Right cardiac atrium (tissue), 5 donors: ENCODE measurements at regions not wholly inside any gene's neighbourhood (a gene's known extent, or its start where the extent isn't known, plus 50 kb on each side); places are given as distances from the start of the nearest gene placed in this dataset.

ENCODE experiments used
- ATAC-seq, 2 donors: fragments of 200-7000 bp; cut with Tn5 transposase; one replicate each; pipeline versions ENCODE4 v1.8.0 to v1.9.1; 2020; ENCODE audit warnings: moderate library complexity in 2 of 2, mild to moderate bottlenecking in 1 of 2
- DNase-seq, 3 donors: peaks; one replicate each; pipeline ENCODE4 v3.0.0-alpha.2; 2020
- H3K27ac ChIP-seq: one replicate; pipeline ENCODE4 v1.5.1; 2013; ENCODE audit warnings: mild to moderate bottlenecking, low read length, control low read depth, moderate library complexity
- H3K27me3 ChIP-seq: one replicate; pipeline ENCODE4 v1.6.1; 2013; ENCODE audit not compliant: control insufficient read depth, insufficient read depth
- H3K4me1 ChIP-seq: one replicate; pipeline ENCODE4 v1.6.1; 2013; ENCODE audit warnings: low read length; ENCODE audit not compliant: control insufficient read depth, insufficient read depth
- H3K4me3 ChIP-seq: one replicate; pipeline ENCODE4 v1.5.1; 2013; ENCODE audit warnings: low read length, control low read depth
- H3K9me3 ChIP-seq: one replicate; pipeline ENCODE4 v1.6.1; 2013; ENCODE audit warnings: low read length; ENCODE audit not compliant: control insufficient read depth
- WGBS: extraction: QIAGEN DNeasy Blood & Tissue Kit; methylation state at CpG from one replicate; pipeline ENCODE4 v1.1.7; 2013; 5-methylcytosine and 5-hydroxymethylcytosine counted together
- intact Hi-C, 4 donors: fragments of 100-400 bp; cut with DNase I; formaldehyde crosslinking; loops; one replicate each; pipeline versions ENCODE4 v1.11.0 to v1.14.0; 2022 to 2023
- donor health status: healthy with polysubstance abuse.
- donor health status: DM: no; HTN: yes; CAD: no.
- donor health status: DM: no; HTN: no; CAD: no.
- donor health status: DM: no; HTN: yes; CAD: no; lungs with severe emphysema.
- donor health status: DM: yes; HTN: yes; CAD: no.

DNA sequence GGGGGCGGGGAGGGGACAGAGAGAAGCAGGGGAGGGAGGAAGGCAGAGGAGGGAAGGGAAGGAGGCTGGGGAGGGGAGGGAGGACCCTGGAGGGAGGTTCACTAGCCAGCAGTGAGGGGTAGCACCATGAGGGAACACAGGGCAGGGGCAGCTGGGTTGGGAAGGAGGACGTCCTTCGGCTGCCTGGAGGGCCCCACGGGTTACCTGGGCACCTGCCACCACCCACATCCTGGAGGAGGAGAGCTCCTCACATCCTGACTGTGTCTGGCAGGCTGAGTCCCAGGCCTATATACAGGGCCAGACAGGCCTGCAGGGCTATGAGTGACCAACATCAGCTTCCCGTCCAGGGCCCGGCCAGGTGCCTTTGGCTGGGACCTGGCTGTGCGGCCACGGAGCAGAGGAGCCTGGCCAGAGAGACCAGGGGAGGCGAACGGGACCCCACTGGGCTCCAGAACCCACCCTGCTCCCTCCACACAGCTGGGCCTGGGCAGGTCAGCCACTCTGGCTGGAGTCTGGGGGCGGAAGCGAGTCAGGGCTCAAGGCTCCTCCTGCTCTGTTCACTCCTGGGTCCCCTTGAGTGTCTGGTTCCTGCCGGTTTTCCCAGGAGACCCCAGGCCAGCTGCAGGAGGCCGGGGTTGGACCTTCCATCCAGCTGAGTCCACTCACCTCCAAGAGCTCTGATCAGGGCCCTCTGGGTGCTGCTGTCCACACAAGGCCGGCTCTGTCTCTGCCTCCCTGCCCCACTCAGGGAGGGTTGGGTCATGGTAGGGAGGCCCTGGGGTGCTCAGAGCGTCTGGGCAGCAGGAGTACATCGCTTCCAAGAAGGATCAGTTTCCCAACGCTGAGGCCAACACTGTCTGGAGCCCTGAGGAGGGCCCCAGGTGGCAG is 677.7 kb downstream of the BRD1 start:
- Histone ChIP-seq H3K4me3 (no peak overlapping the region), H3K9me3 (no peaks in the 10 kb centered on the region), H3K4me1 (no peaks in the 10 kb centered on the region), H3K27me3 (no peaks in the 10 kb centered on the region), H3K27ac (no peak overlapping the region)
- no peak for DNase-seq
- intact Hi-C loops: loop anchor here in 1 of 4 donors (10.0 kb wide), 1 partner anchor 65 kb away; no protein-coding TSS in a partner anchor
- no peak for ATAC-seq
- 71% methylated on average over 18 of the region's 18 CpGs for WGBS

DNA sequence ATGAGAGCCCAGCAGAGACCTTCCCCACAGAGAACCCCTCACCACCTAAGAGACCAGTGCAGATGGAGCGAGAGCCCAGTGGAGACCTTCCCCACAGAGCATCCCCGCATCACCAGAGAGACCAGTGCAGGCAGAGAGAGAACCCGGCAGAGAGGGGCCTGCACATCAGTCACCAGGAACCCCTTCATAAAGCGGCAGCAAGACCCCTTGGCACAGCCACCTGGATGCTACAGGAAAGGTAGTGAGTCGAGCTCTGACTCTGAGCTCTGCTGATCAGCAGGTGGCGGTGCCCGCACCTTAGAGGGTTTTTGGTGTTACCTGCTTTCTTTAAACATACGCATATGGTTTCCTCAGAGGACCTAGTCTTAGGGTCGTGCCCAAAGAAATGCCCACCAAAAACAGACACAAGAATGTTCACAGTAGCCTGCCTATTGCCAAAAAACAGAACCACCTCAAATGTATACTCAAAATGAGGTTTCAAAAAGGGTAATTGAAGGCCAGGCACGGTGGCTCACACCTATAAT is 678.7 kb downstream of the BRD1 start:
- WGBS: 69% methylated on average over 10 of the region's 10 CpGs
- Histone ChIP-seq H3K4me1 (no peaks in the 10 kb centered on the region), H3K9me3 (no peaks in the 10 kb centered on the region), H3K27me3 (no peaks in the 10 kb centered on the region), H3K27ac (no peak overlapping the region), H3K4me3 (no peak overlapping the region)
- DNase-seq (no peak), ATAC-seq (no peak)
- intact Hi-C loops: loop anchor here in 1 of 4 donors (10.0 kb wide), 1 partner anchor 64 kb away; no protein-coding TSS in a partner anchor

DNA sequence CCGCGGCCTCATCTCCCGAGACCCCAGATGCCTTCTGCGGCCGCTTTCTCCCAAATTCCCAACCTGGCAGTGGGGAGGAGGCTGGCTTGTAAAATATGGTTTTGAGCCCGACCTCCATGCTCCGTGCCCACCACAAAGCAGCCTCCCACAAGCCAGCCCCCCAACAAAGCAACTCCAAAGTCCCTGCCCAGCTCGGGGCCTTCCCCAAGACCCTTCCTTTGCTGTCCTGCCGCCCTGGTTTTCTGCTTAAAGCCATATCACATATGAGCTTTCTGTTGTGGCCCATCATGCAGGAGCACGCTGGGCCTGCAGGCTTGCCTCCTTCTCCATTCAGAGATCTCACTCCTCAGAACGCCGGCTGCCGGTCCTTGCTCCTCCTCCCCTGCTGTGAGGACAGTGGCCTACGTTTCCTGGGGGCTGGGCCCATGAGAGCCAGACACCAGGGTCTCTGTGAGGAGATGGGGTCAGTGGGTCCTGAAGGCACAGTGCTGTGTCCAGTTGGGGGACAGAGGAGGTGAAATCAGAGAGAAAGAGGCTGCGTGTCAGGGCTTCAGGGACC is 680.0 kb downstream of the BRD1 start:
- ATAC-seq (no peak), DNase-seq (no peak)
- no peaks in the 10 kb centered on the region for H3K9me3 ChIP-seq
- intact Hi-C loops: loop anchor here in 1 of 4 donors (10.0 kb wide), 1 partner anchor 63 kb away; no protein-coding TSS in a partner anchor
- H3K4me3 ChIP-seq: no peak overlapping the region
- peaks cover 3% of the 10 kb centered on the region for H3K27me3 ChIP-seq
- no peak overlapping the region for H3K27ac ChIP-seq
- WGBS: 69% methylated on average over 15 of the region's 15 CpGs
- no peaks in the 10 kb centered on the region for H3K4me1 ChIP-seq

DNA sequence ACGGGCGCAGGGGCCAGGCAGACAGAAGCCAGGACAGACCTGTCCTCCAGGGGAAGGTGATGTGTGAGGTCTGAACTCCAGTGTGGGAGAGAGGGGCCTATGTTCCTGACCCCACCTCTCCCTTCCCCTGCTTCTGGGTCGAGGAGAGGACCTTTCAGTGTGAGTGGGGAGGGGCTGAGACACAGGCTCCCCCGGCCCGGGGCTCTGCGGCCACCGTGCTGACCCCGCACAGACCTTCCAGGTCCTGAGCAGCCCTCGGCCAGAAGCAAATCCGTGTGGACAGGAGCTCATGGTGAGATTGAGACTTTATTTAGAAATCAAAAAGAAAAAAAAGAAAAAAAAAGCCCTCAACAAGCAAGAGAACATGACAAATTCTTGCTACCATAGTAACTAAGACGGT is 680.5 kb downstream of the BRD1 start:
- ATAC-seq (no peak), DNase-seq (no peak)
- no peak overlapping the region for H3K4me3 ChIP-seq
- no peaks in the 10 kb centered on the region for H3K9me3 ChIP-seq
- peaks cover 3% of the 10 kb centered on the region for H3K27me3 ChIP-seq
- WGBS: 46% methylated on average over 11 of the region's 11 CpGs
- no peak overlapping the region for H3K27ac ChIP-seq
- H3K4me1 ChIP-seq: no peaks in the 10 kb centered on the region
- intact Hi-C loops: loop anchor here in 1 of 4 donors (10.0 kb wide), 1 partner anchor 62 kb away; no protein-coding TSS in a partner anchor

DNA sequence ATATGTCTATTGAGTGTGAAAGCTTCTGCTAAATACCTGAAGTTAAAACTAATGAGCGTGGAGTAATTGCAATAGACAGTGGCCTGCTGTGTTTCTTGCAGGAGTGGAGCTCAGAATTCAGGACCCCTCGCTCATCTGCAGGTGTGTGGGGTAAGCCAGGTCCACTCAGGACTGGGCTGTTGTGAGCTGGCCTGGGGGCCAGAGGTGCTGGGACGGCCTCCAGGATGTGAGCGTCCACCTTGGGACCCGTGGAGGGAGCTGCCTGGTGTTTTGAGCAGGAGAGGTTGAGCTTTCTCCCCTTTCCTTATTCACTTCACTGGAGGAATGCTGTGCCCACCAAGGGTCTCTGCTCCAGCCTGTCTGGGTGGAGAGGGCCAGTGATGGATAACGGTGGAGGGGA is 681.2 kb downstream of the BRD1 start:
- no peaks in the 10 kb centered on the region for H3K4me1 ChIP-seq
- no peak overlapping the region for H3K4me3 ChIP-seq
- H3K27me3 ChIP-seq: peaks cover 3% of the 10 kb centered on the region
- no peak overlapping the region for H3K27ac ChIP-seq
- DNase-seq (no peak), ATAC-seq (no peak)
- WGBS: 79% methylated on average over 6 of the region's 6 CpGs
- H3K9me3 ChIP-seq: no peaks in the 10 kb centered on the region
- intact Hi-C loops: loop anchor here in 1 of 4 donors (10.0 kb wide), 1 partner anchor 62 kb away; no protein-coding TSS in a partner anchor

DNA sequence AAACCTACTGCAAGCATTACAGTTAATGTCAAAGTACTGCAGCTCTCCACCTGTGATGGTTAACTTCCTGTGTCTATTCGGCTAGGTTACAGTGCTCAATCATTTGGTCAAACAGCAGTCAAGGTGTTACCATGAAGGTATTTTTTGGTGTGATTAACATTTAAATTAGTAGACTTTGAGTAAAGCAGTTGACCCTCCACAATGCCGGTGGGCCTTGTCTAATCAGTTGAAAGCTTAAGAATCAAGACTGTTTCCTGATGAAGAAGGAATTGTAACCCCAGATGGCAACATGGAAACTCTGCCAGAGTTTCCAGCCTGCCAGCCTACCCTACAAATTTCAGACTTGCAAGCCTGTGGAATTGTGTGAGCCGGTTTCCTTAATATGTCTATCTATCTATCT is 683.9 kb downstream of the BRD1 start:
- ATAC-seq (no peak), DNase-seq (no peak)
- H3K27me3 ChIP-seq: peaks cover 3% of the 10 kb centered on the region
- H3K4me3 ChIP-seq: no peak overlapping the region
- H3K27ac ChIP-seq: no peak overlapping the region
- H3K4me1 ChIP-seq: no peaks in the 10 kb centered on the region
- H3K9me3 ChIP-seq: no peaks in the 10 kb centered on the region
- WGBS: 89% methylated on average over 3 of the region's 3 CpGs
- intact Hi-C loops: loop anchor here in 1 of 4 donors (10.0 kb wide), 1 partner anchor 59 kb away; no protein-coding TSS in a partner anchor

DNA sequence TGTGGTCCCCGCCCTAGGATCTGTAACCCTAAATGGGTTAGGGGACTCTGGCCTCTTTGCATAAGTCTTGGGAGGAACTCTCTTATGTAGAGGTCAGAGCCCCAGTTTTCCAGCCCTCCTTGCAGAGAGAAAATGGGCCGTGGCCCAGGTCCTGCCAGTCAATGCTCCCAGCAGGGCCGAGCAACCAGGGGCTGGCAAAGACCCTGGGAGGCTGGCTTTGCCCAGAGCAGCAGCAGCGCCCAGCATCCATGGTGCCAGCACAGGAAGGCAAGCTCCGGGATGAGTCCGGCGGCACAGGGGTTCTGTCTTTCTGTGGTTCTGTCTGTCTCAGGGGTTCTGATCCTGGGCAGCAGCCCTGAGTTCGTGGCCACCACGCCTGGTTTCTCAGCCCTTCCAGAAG is 684.8 kb downstream of the BRD1 start:
- H3K9me3 ChIP-seq: no peaks in the 10 kb centered on the region
- intact Hi-C loops: loop anchor here in 1 of 4 donors (10.0 kb wide), 1 partner anchor 58 kb away; no protein-coding TSS in a partner anchor
- no peaks in the 10 kb centered on the region for H3K4me1 ChIP-seq
- DNase-seq: no peak
- WGBS: 83% methylated on average over 9 of the region's 9 CpGs
- H3K4me3 ChIP-seq: no peak overlapping the region
- ATAC-seq: no peak
- H3K27me3 ChIP-seq: peaks cover 3% of the 10 kb centered on the region
- no peak overlapping the region for H3K27ac ChIP-seq

DNA sequence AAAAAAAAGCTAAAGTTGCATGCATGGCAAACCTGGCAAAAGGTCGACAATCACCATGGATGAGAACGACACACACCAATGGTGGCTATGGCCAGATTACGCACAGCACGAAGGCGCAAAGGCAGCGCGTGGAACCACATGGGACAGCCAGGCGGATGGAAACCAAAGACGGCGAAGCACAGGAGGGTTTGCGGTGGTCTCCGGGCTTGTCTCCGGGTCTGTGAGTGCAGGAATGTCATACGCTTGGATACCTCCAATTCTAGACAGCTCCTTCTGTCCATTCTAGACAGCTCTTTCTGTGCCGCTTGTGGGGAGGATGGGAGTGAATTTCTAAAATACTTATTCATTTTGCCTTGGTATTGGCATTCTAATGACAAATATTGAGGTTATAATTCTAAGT is 685.4 kb downstream of the BRD1 start:
- intact Hi-C loops: loop anchor here in 1 of 4 donors (10.0 kb wide), 1 partner anchor 57 kb away; no protein-coding TSS in a partner anchor
- H3K27me3 ChIP-seq: peaks cover 3% of the 10 kb centered on the region
- DNase-seq: no peak
- no peak overlapping the region for H3K4me3 ChIP-seq
- no peak for ATAC-seq
- H3K4me1 ChIP-seq: no peaks in the 10 kb centered on the region
- H3K9me3 ChIP-seq: no peaks in the 10 kb centered on the region
- no peak overlapping the region for H3K27ac ChIP-seq
- WGBS: 93% methylated on average over 15 of the region's 15 CpGs

DNA sequence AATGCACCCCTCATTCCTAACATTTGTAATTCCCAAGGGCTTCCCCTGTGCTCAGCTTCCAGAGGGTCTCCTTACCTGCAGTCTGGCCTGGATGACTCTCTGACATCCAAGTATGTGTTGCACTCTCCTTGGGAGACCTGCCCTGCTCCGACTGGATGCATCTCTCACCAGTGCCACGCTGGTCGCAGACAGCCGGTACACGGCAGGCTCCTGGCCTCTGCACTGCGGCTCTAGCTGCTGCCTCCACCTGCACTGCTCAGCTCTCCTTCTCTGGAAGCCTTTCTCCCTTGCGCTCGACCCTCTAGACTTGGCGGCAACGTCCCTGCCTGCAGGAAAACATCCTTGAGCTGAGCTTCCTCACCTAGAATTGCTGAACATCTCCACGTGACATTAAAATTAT is 685.9 kb downstream of the BRD1 start:
- H3K4me3 ChIP-seq: no peak overlapping the region
- H3K27ac ChIP-seq: no peak overlapping the region
- DNase-seq (no peak), ATAC-seq (no peak)
- H3K9me3 ChIP-seq: no peaks in the 10 kb centered on the region
- H3K27me3 ChIP-seq: peaks cover 3% of the 10 kb centered on the region
- intact Hi-C loops: loop anchor here in 1 of 4 donors (10.0 kb wide), 1 partner anchor 57 kb away; no protein-coding TSS in a partner anchor
- H3K4me1 ChIP-seq: no peaks in the 10 kb centered on the region
- 76% methylated on average over 11 of the region's 11 CpGs for WGBS

DNA sequence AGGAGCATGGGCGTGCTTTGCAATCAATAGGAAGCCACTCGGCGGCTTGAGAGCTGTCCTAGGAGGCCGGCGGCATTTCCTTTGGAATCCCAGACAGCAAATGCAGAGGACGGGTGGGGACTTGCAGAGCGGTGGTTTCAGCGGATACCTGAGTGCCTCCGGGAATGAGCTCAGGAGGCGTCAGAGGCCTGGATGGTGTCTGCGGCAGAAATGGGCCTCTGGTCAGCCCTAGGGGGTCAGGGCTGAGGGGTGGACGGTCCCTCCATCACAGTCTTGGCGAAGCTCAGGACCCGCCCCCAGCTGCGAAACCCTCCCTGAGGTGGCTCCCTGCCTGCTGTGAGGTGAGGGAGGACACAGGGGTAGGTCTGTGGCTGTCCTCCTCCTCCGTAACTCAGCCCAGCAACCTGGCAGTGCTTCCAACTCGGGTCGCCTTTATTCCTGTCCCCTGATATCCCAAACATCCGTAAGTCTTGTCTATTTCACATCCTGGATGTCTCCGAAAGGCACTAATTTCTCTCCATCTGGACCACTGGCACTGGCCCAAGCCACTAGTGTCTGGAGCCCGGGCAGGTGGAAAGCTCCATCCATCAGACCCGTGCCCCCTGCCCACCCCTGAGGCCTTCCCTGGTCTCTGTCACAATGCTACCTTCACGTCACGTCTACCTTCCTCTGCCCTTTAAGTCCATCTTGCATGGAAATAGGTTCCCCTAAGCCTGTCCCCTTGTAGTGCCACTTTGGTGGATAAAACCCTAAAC is 686.6 kb downstream of the BRD1 start:
- DNase-seq: no peak
- Histone ChIP-seq H3K27me3 (peaks cover 3% of the 10 kb centered on the region), H3K4me3 (no peak overlapping the region), H3K9me3 (no peaks in the 10 kb centered on the region), H3K27ac (no peak overlapping the region), H3K4me1 (no peaks in the 10 kb centered on the region)
- no peak for ATAC-seq
- intact Hi-C loops: loop anchor here in 1 of 4 donors (10.0 kb wide), 1 partner anchor 56 kb away; no protein-coding TSS in a partner anchor
- 64% methylated on average over 24 of the region's 24 CpGs for WGBS
